ENCODE measurements at regions not wholly inside any gene's neighbourhood (a gene's known extent, or its start where the extent isn't known, plus 50 kb on each side); places are given as distances from the start of the nearest gene placed in this dataset.

- TF ChIP-seq CTCF (IDR thresholded peaks at IDR 0.05; ENCODE audit: low read depth, low read length, poor library complexity, severe bottlenecking) = no peak
- no peak for TF ChIP-seq EZH2phosphoT487 (IDR thresholded peaks at IDR 0.05; ENCODE audit: borderline replicate concordance, low read length)
These were observed 434.7 kb upstream of the AGTR1 start for GRCh38 chr3:148262980-148263379.
